ENCODE measurements at regions not wholly inside any gene's neighbourhood (a gene's known extent, or its start where the extent isn't known, plus 50 kb on each side); places are given as distances from the start of the nearest gene placed in this dataset.

GRCh38 chr2:139078376-139078775, 298.2 kb upstream of the NXPH2 start:
- no peaks in the 10 kb centered on the region for H3K27me3 ChIP-seq (ENCODE audit: control insufficient read depth in 2 of 2, insufficient read depth in 2 of 2, low read length in 2 of 2)
- intact Hi-C loops (cut with micrococcal nuclease) (no loop called here), dilution Hi-C loops (cut with MboI; ENCODE audit: extremely low pct_ligation_motif_present, low sequenced_read_pairs) (no loop called here)
- H3K27ac ChIP-seq (ENCODE audit: insufficient read depth, low read depth, low read length): no peak overlapping the region
- no peak overlapping the region for H3K9ac ChIP-seq (replicated peaks; ENCODE audit: extremely low read depth, insufficient read depth, low read length)
- H4K20me1 ChIP-seq (replicated peaks; ENCODE audit: control insufficient read depth, extremely low read depth, insufficient read depth, low read length): no peaks in the 10 kb centered on the region
- H3K4me2 ChIP-seq (ENCODE audit: insufficient read depth, low read length): no peak overlapping the region
- FAIRE-seq: no peak
- no peaks in the 10 kb centered on the region for H3K36me3 ChIP-seq (ENCODE audit: control insufficient read depth in 2 of 2, extremely low read depth in 1 of 2, insufficient read depth in 2 of 2, low read length in 2 of 2)
- TF ChIP-seq FOS (IDR thresholded peaks at IDR 0.05; ENCODE audit: borderline replicate concordance, insufficient read depth, low read length): no peak
- TF ChIP-seq, protein P1, sequence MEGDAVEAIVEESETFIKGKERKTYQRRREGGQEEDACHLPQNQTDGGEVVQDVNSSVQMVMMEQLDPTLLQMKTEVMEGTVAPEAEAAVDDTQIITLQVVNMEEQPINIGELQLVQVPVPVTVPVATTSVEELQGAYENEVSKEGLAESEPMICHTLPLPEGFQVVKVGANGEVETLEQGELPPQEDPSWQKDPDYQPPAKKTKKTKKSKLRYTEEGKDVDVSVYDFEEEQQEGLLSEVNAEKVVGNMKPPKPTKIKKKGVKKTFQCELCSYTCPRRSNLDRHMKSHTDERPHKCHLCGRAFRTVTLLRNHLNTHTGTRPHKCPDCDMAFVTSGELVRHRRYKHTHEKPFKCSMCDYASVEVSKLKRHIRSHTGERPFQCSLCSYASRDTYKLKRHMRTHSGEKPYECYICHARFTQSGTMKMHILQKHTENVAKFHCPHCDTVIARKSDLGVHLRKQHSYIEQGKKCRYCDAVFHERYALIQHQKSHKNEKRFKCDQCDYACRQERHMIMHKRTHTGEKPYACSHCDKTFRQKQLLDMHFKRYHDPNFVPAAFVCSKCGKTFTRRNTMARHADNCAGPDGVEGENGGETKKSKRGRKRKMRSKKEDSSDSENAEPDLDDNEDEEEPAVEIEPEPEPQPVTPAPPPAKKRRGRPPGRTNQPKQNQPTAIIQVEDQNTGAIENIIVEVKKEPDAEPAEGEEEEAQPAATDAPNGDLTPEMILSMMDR (IDR thresholded peaks at IDR 0.05; ENCODE audit: extremely low read depth in 1 of 2, insufficient read depth in 1 of 2, low read depth in 1 of 2, low read length in 2 of 2): no peak
- no peak for TF ChIP-seq GATA2 (IDR thresholded peaks at IDR 0.05; ENCODE audit: insufficient read depth, insufficient read length, low read depth, low read length)
- no peak for TF ChIP-seq POLR2A (IDR thresholded peaks at IDR 0.05; ENCODE audit: low read depth, low read length)
- TF ChIP-seq MYC (IDR thresholded peaks at IDR 0.05; ENCODE audit: low read depth, low read length): no peak
- TF ChIP-seq JUN (IDR thresholded peaks at IDR 0.05; ENCODE audit: borderline replicate concordance, insufficient read depth, insufficient read length, low read depth): no peak
- no peak for TF ChIP-seq POLR2AphosphoS5 (IDR thresholded peaks at IDR 0.05; ENCODE audit: insufficient read depth, low read depth, low read length)
- TF ChIP-seq, protein P2, sequence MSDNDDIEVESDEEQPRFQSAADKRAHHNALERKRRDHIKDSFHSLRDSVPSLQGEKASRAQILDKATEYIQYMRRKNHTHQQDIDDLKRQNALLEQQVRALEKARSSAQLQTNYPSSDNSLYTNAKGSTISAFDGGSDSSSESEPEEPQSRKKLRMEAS (IDR thresholded peaks at IDR 0.05; ENCODE audit: insufficient read depth, insufficient read length): no peak
- TF ChIP-seq EZH2 (IDR thresholded peaks at IDR 0.05; ENCODE audit: borderline replicate concordance, low read depth, low read length, severe bottlenecking): no peak
- no TSS peak for BruUV-seq (replicated peaks)
- H3K79me2 ChIP-seq (ENCODE audit: control insufficient read depth, insufficient read depth, low read length): no peaks in the 10 kb centered on the region
- ChIA-PET CTCF (no interaction called here), POLR2A (no interaction called here)
- DNase-seq (ENCODE audit: low read depth, low spot score): no peak
- H2AFZ ChIP-seq (ENCODE audit: low read depth, low read length): no peak overlapping the region
- no peaks in the 10 kb centered on the region for H3K9me1 ChIP-seq (replicated peaks; ENCODE audit: control insufficient read depth, extremely low read depth, insufficient read depth, low read length)
- no peaks in the 10 kb centered on the region for H3K4me1 ChIP-seq (ENCODE audit: control insufficient read depth, extremely low read depth, insufficient read depth, low read length)
- H3K9me3 ChIP-seq (replicated peaks; ENCODE audit: control insufficient read depth, insufficient read depth, low read length): no peaks in the 10 kb centered on the region
- no peak overlapping the region for H3K4me3 ChIP-seq (replicated peaks in 1 of 3; ENCODE audit: insufficient read depth in 1 of 3, low read depth in 1 of 3, low read length in 3 of 3)
